ENCODE measurements at regions not wholly inside any gene's neighbourhood (a gene's known extent, or its start where the extent isn't known, plus 50 kb on each side); places are given as distances from the start of the nearest gene placed in this dataset.

GRCh38 chr9:85416715-85417114, 325.0 kb downstream of the AGTPBP1 start:
- Histone ChIP-seq H3K27ac (no peak overlapping the region), H3K9me3 (no peaks in the 10 kb centered on the region), H3K27me3 (no peaks in the 10 kb centered on the region), H3K4me1 (no peaks in the 10 kb centered on the region), H3K36me3 (no peaks in the 10 kb centered on the region), H3K4me3 (no peak overlapping the region)
- intact Hi-C loops (cut with DNase I): no loop called here
- ATAC-seq (no peak), DNase-seq (no peak)
- no peak for TF ChIP-seq CTCF (IDR thresholded peaks at IDR 0.05)

- no peak for ATAC-seq
- no peak overlapping the region for H3K27ac ChIP-seq
- H3K36me3 ChIP-seq: no peaks in the 10 kb centered on the region
- intact Hi-C loops (cut with DNase I): no loop called here
- H3K27me3 ChIP-seq: no peaks in the 10 kb centered on the region
- H3K4me3 ChIP-seq: no peak overlapping the region
- no peaks in the 10 kb centered on the region for H3K9me3 ChIP-seq
- DNase-seq: no peak
- H3K4me1 ChIP-seq: no peaks in the 10 kb centered on the region
- TF ChIP-seq CTCF (IDR thresholded peaks at IDR 0.05): no peak
These were observed 327.4 kb downstream of the AGTPBP1 start for GRCh38 chr9:85414390-85414789.

GRCh38 chr9:85408494-85408893, 333.3 kb downstream of the AGTPBP1 start:
- no peak for ATAC-seq
- intact Hi-C loops (cut with DNase I): no loop called here
- no peak for TF ChIP-seq CTCF (IDR thresholded peaks at IDR 0.05)
- Histone ChIP-seq H3K4me1 (no peaks in the 10 kb centered on the region), H3K27ac (no peak overlapping the region), H3K4me3 (no peak overlapping the region), H3K27me3 (no peaks in the 10 kb centered on the region), H3K9me3 (no peaks in the 10 kb centered on the region), H3K36me3 (no peaks in the 10 kb centered on the region)
- no peak for DNase-seq

GRCh38 chr9:85405566-85405950, 336.2 kb downstream of the AGTPBP1 start:
- Histone ChIP-seq H3K4me3 (no peak overlapping the region), H3K4me1 (no peaks in the 10 kb centered on the region), H3K27me3 (no peaks in the 10 kb centered on the region), H3K27ac (no peak overlapping the region), H3K9me3 (no peaks in the 10 kb centered on the region), H3K36me3 (no peaks in the 10 kb centered on the region)
- no peak for TF ChIP-seq CTCF (IDR thresholded peaks at IDR 0.05)
- intact Hi-C loops (cut with DNase I): no loop called here
- DNase-seq: no peak
- no peak for ATAC-seq

GRCh38 chr9:85404911-85405565, 336.7 kb downstream of the AGTPBP1 start:
- no peaks in the 10 kb centered on the region for H3K36me3 ChIP-seq
- no peak overlapping the region for H3K27ac ChIP-seq
- H3K4me1 ChIP-seq: no peaks in the 10 kb centered on the region
- H3K27me3 ChIP-seq: no peaks in the 10 kb centered on the region
- no peak for DNase-seq
- H3K4me3 ChIP-seq: no peak overlapping the region
- intact Hi-C loops (cut with DNase I): no loop called here
- no peak for ATAC-seq
- no peak for TF ChIP-seq CTCF (IDR thresholded peaks at IDR 0.05)
- no peaks in the 10 kb centered on the region for H3K9me3 ChIP-seq

- no peaks in the 10 kb centered on the region for H3K9me3 ChIP-seq
- no peaks in the 10 kb centered on the region for H3K4me1 ChIP-seq
- H3K27ac ChIP-seq: no peak overlapping the region
- no peak overlapping the region for H3K4me3 ChIP-seq
- H3K27me3 ChIP-seq: no peaks in the 10 kb centered on the region
- DNase-seq: no peak
- intact Hi-C loops (cut with DNase I): no loop called here
- no peak for TF ChIP-seq CTCF (IDR thresholded peaks at IDR 0.05)
- H3K36me3 ChIP-seq: no peaks in the 10 kb centered on the region
- no peak for ATAC-seq
These were observed 339.2 kb downstream of the AGTPBP1 start for GRCh38 chr9:85402551-85402950.
